ENCODE measurements at regions not wholly inside any gene's neighbourhood (a gene's known extent, or its start where the extent isn't known, plus 50 kb on each side); places are given as distances from the start of the nearest gene placed in this dataset.

GRCh38 chr20:50248104-50248641 is 57.5 kb downstream of the CEBPB start:
- TF ChIP-seq CTCF (IDR thresholded peaks at IDR 0.05; ENCODE audit: borderline replicate concordance, extremely low read depth, low read length, poor library complexity, severe bottlenecking) (no peak), EZH2 (IDR thresholded peaks at IDR 0.05; ENCODE audit: borderline replicate concordance, low read depth, low read length, severe bottlenecking) (no peak)

All from DND-41 (cell line).